ACHN (cell line): ENCODE measurements at regions not wholly inside any gene's neighbourhood (a gene's known extent, or its start where the extent isn't known, plus 50 kb on each side); places are given as distances from the start of the nearest gene placed in this dataset.

Experiments
- DNase-seq: peaks from one replicate; pipeline ENCODE4 v3.0.0-alpha.2; 2015
- in situ Hi-C: cut with HindIII; loops from 2 replicates; pipeline ENCODE4 v1.10.0; 2017; ENCODE audit warnings: low sequenced_read_pairs, low pct_ligation_motif_present, low pct_unique_long_range_greater_than_20kb

GRCh38 chr5:133905424-133905823, 63.0 kb downstream of the C5orf15 start:
- no peak for DNase-seq
- in situ Hi-C loops: no loop called here

- DNase-seq: no peak
- in situ Hi-C loops: no loop called here
These were observed 63.8 kb downstream of the C5orf15 start for GRCh38 chr5:133904641-133905040.

GRCh38 chr5:133902511-133903118, 65.8 kb downstream of the C5orf15 start:
- no peak for DNase-seq
- in situ Hi-C loops: no loop called here

GRCh38 chr5:133900534-133901270, 67.7 kb downstream of the C5orf15 start:
- in situ Hi-C loops: no loop called here
- DNase-seq: no peak

DNA sequence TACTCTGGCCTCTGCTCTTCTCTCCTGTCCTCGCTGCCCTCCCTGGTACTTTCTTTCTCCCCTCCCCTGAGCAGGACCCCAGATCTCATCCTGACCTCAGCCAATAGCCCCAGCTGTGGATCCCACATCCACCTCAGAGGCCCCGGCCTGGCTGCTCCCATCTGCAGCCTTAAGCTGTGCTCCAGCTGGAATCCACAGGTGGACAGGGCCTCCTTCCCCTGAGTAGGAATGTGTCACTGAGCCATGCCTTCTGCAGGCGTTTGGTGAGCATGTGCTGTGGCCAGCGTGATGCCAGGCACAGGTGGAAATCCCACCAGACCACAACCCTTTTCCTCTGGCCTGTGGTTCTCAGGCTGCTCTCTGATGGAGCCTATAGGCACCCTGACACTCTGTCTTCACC, 68.9 kb downstream of the C5orf15 start:
- DNase-seq: no peak
- in situ Hi-C loops: no loop called here

DNA sequence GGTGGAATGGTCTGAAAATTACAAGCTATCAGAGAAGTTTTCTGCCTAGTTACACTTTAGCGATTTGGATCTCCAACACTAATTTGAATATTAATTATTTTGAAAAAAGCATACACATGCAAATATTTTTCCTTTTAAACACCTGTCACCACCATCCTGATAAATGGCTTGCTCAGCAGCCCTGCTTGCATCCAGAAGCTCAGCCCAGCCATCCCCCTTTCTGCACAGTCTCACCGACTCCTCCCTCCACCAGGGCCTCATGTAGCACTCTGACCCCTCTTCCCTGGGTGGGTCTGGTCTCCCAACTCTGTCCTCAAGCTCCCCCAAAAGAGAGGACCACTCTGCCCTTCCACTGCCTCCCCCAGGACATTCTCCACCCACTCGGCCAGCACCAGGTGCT, 70.0 kb downstream of the C5orf15 start:
- no peak for DNase-seq
- in situ Hi-C loops: no loop called here

DNA sequence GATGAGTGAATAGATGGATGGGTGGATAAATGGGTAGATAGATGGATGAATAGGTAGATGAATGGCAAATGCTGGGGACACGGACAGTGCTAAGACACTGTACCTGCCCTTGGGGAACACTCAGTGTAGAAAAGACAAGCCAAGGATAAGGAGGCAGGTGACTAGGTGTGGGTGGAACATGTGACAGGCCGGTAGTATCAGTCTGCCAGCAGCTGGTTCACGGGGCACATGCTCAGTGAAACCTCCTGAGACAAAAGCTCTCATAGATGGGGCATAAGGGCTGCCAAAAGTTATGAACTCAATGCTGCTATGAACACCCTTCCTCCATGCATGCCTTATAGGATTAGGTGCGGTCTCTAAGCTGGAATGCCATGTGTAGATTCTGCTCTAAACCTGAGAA, 71.0 kb downstream of the C5orf15 start:
- no peak for DNase-seq

DNA sequence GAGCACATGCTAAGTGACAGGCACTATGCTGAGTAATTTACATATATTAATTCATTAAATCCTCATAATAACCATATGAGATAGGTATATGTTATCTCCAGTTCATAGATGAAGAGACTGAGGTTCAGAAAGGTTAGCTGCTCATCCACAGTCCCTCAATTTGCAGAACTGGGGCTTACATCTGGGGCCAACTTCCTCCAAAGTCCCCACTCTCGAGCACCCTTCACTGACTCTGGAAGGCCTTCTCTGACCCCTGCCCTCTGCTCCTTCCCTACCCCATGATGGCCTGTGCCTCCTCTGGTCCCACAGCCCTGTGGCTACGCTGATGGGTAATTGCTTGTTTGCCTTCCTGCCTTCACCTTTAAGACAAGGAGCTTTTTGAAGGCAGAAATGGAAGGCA, 71.6 kb downstream of the C5orf15 start:
- no peak for DNase-seq
- in situ Hi-C loops: no loop called here

More for the DNA sequence above, 71.0 kb downstream of the C5orf15 start:
- in situ Hi-C loops: no loop called here

DNA sequence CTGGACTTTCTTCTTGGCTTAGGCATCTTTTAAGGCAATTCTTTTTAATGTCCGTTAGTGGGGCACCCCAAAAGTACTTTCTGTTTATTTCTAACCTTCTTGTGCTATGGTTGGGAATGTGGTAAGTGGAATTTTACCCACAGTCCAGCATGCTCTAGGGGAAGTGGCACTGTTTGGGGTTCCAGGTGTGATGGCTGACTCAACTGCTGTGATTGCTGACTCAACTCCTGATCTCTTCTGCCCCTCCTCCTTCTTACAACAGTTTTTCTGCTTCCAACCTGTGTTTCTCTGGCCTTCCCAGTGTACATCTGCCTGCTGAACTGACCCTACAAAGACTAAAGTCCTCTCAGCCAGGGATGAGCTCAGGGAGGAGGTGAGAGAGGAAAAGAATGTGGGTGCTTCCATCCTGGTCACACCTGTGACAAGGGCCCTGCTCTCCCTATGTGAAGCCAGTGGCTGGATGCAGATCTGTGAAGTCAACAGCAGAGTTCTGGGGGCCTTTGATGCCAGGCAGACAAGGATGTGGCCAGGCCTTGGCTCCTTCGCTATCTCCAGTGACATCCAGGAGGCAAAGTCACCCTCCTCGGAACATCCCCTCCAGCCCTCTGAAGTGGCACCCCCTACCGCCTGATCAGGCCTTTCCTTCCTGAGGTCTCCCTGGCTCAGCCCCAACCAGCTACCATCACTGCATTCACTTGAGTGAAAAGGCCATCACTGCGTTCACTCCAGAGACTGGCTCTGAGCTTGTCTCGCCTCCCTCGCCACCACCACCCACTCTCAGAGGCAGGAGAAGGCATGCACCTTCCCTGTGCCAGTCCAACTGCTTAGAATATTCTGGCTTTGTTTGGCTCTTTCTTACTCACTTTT, 72.2 kb downstream of the C5orf15 start:
- in situ Hi-C loops: no loop called here
- no peak for DNase-seq

DNA sequence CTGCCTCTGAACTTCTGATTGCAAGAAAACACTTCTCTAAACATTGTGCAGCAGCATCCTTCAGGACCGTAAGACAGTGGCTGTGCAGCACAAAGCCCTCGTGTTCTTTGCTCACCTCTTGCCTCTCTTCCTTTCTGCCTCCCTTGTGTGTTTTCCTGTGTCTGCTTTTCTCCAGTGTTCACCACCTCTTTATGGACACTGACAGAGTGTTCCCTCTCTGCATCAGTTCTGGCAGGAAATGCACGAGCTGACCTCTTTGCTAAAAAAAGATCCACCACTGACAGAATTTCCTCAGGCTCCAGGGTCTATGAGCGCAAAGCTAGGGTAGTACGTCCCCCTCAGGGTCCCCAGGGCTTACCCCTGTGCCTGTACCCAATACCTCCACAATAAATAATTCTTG, 74.3 kb downstream of the C5orf15 start:
- in situ Hi-C loops: no loop called here
- no peak for DNase-seq

DNA sequence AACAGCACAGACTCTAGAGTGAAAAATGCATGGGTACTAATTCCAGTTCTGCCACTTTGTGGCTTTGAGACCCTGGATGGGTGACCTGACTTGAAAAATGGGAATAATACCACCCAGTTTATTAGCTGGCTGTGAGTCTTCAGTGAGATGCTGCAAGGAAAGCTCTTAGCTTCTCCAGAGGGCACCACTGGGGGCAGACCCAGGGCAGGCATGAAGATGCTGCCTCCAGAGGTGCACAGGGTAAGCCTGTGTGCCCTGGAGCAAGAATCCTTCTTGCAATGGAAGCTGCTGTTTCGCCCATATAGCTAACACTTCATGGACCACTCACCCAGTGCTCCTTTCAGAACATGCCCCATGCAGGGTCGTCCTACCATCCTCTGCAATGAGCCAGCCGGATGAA, 75.7 kb downstream of the C5orf15 start:
- in situ Hi-C loops: no loop called here
- no peak for DNase-seq

DNA sequence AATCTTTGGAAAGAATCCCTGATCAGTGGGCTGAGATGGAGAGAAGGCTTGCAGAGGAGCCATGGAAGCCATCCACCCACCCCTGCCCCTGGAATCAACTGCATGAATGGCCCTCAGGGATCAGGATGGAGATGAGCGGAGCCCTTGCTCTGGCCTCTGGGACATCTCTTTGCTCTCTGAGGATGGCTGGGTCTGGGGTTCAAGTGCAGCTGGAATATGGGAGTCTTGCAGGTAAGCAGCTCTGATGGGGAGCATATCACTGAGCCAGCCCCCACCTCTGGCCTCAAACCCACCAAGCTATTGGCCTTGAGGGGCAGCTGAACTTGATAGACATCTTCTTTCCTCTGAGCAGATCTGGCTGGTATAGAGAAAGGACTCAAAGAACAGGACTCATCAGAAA, 76.1 kb downstream of the C5orf15 start:
- in situ Hi-C loops: no loop called here
- DNase-seq: no peak

DNA sequence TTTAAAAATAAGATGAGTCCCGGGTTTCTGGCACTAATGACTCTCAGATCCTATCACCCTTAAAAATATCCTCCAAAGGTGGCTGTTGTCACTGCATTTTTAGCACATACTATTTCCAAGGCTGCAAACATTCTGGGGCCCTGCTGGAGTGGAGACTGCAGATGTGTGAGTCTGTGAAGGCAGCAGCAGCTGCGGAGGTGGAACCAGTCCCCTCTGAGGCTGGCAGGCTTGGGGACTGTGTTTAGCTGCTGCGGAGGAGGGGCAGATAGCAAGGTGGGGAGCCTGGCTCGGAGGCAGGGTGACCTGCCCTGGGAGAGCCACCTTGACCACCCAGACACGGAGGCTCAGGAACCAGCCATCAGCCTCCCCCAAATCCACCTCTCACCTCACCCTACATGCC, 77.0 kb downstream of the C5orf15 start:
- in situ Hi-C loops: no loop called here
- DNase-seq: no peak

DNA sequence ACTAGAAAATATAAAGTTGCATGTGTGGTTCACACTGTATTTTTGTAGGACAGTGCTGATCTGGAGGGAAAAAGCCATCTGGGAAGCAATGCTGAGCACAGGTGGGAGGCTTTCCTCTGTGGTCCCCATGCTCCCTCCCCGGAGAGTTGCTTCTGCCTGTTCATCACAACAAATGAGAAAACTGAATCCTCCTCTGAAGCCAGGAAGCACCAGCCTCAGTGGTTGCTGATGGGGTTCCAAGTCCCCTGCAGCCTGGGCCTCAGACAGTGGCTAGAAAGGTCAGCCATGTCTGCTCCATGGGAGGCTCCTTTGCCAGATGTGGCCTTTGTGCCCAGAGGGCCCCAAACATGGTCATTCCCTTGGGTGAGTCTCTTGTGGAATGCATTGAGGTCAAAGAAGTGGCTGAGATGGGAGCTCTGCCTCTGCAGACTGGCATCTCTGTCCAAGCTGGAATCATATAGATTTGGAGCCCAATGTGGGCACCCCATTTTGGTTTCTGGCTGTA, 77.6 kb downstream of the C5orf15 start:
- DNase-seq: no peak
- in situ Hi-C loops: no loop called here

- DNase-seq: no peak
- in situ Hi-C loops: no loop called here
These were observed 78.1 kb downstream of the C5orf15 start for GRCh38 chr5:133890314-133890713.

DNA sequence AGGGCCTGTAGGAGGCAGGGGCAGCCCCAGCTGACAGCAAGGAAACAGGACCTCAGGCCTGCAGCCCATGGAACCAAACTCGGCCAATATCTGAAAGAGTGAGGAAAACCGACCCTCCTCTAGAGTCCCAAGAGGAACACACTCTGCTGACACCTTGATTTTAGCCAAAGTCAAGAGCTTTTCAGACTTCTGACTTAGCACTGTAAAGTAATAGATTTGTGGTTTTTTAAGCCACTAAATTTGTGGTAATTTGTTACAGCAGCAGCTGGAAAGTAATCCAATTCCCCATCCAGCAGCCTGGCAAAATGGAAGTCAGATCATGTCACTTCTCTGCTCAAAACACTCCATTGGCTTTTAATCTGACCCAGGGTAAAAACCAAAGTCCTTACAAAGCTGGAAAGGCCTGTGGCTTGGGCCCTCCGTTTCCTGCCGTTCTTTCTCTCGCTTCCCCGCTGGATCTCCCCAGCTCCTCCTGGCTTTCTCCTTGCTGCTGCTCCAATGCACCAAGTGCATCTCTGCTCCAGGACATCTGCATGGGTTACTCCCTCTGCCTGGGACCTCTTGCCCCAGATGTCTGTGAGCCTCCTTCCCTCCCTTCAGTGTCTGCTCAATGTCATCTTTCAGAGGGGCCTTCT, 79.0 kb downstream of the C5orf15 start:
- DNase-seq: no peak
- in situ Hi-C loops: no loop called here

GRCh38 chr5:133888625-133888991, 79.8 kb downstream of the C5orf15 start:
- in situ Hi-C loops: no loop called here
- no peak for DNase-seq

- no peak for DNase-seq
- in situ Hi-C loops: no loop called here
These were observed 82.9 kb downstream of the C5orf15 start for GRCh38 chr5:133885566-133885965.
